SK-N-SH treated with all-trans-retinoic acid at 6 μM for 48 hours (cell line): ENCODE measurements at regions not wholly inside any gene's neighbourhood (a gene's known extent, or its start where the extent isn't known, plus 50 kb on each side); places are given as distances from the start of the nearest gene placed in this dataset.

ENCODE experiments used
- ATAC-seq: fragments of 200-7000 bp; cut with Tn5 transposase; 3 replicates; pipeline ENCODE4 v1.9.1; 2020; ENCODE audit warnings: mild to moderate bottlenecking, moderate library complexity
- ARNTL ChIP-seq: fragments of 450-650 bp; formaldehyde crosslinking; IDR thresholded peaks from 2 replicates; pipeline ENCODE4 v1.5.0; 2020; ENCODE audit warnings: low read depth, mild to moderate bottlenecking, moderate library complexity, borderline replicate concordance
- BACH2 ChIP-seq: fragments of 250-450 bp; sonication (Bioruptor Pico); IDR thresholded peaks from 2 replicates; pipeline ENCODE4 v1.9.0; 2021; ENCODE audit warnings: mild to moderate bottlenecking, borderline replicate concordance
- CSDC2 ChIP-seq: fragments of 250-450 bp; sonication (Bioruptor Pico); IDR thresholded peaks from 2 replicates; pipeline ENCODE4 v1.5.0; 2020; ENCODE audit warnings: mild to moderate bottlenecking, moderate library complexity
- CSRNP3 ChIP-seq: fragments of 250-450 bp; sonication (Bioruptor Pico); IDR thresholded peaks from 2 replicates; pipeline ENCODE4 v1.5.1; 2021; ENCODE audit warnings: mild to moderate bottlenecking, moderate library complexity
- ESRRG ChIP-seq: fragments of 250-450 bp; sonication (Bioruptor Pico); IDR thresholded peaks from 2 replicates; pipeline ENCODE4 v1.6.1; 2021; ENCODE audit warnings: mild to moderate bottlenecking
- GLIS3 ChIP-seq: fragments of 250-450 bp; sonication (Bioruptor Pico); IDR thresholded peaks from 2 replicates; pipeline ENCODE4 v1.5.0; 2020; ENCODE audit warnings: mild to moderate bottlenecking, moderate library complexity
- ISL1 ChIP-seq: fragments of 250-450 bp; sonication (Bioruptor Pico); IDR thresholded peaks from 2 replicates; pipeline ENCODE4 v2.1.2; 2022; ENCODE audit warnings: mild to moderate bottlenecking, moderate library complexity
- OSR1 ChIP-seq: fragments of 250-450 bp; sonication (Bioruptor Pico); IDR thresholded peaks from 2 replicates; pipeline ENCODE4 v1.8.0; 2022; ENCODE audit warnings: moderate library complexity, mild to moderate bottlenecking, inconsistent platforms
- PATZ1 ChIP-seq: fragments of 250-450 bp; sonication (Bioruptor Pico); IDR thresholded peaks from 2 replicates; pipeline ENCODE4 v1.8.0; 2020; ENCODE audit warnings: mild to moderate bottlenecking, moderate library complexity, borderline replicate concordance
- SNAI2 ChIP-seq: fragments of 250-450 bp; sonication (Bioruptor Pico); IDR thresholded peaks from 2 replicates; pipeline ENCODE4 v1.5.0; 2020; ENCODE audit warnings: mild to moderate bottlenecking, moderate library complexity
- TCF4 ChIP-seq: fragments of 250-450 bp; sonication (Bioruptor Pico); IDR thresholded peaks from 2 replicates; pipeline ENCODE4 v1.8.0; 2021; ENCODE audit warnings: mild to moderate bottlenecking, moderate library complexity, borderline replicate concordance
- TOX ChIP-seq: fragments of 250-450 bp; sonication (Bioruptor Pico); IDR thresholded peaks from 2 replicates; pipeline ENCODE4 v1.8.0; 2021; ENCODE audit warnings: mild to moderate bottlenecking, moderate library complexity, borderline replicate concordance
- TSHZ2 ChIP-seq: fragments of 250-450 bp; sonication (Bioruptor Pico); IDR thresholded peaks from 2 replicates; pipeline ENCODE4 v1.5.0; 2020; ENCODE audit warnings: mild to moderate bottlenecking, moderate library complexity
- ZC3H10 ChIP-seq: fragments of 250-450 bp; sonication (Bioruptor Pico); IDR thresholded peaks from 2 replicates; pipeline ENCODE4 v1.5.1; 2021; ENCODE audit warnings: mild to moderate bottlenecking, moderate library complexity
- ZFP3 ChIP-seq: fragments of 250-450 bp; sonication (Bioruptor Pico); IDR thresholded peaks from 2 replicates; pipeline ENCODE4 v1.5.0; 2020; ENCODE audit warnings: mild to moderate bottlenecking, moderate library complexity
- ZFP30 ChIP-seq: fragments of 450-650 bp; formaldehyde crosslinking; IDR thresholded peaks from 2 replicates; pipeline ENCODE4 v1.5.0; 2022; ENCODE audit warnings: mild to moderate bottlenecking, moderate library complexity
- ZNF565 ChIP-seq: fragments of 450-650 bp; formaldehyde crosslinking; conservative IDR thresholded peaks from 2 replicates; pipeline ENCODE4 v1.5.0; 2020; ENCODE audit warnings: low read depth, mild to moderate bottlenecking, moderate library complexity
- ZNF70 ChIP-seq: fragments of 450-650 bp; formaldehyde crosslinking; IDR thresholded peaks from 2 replicates; pipeline ENCODE4 v1.5.0; 2020; ENCODE audit warnings: mild to moderate bottlenecking, moderate library complexity
- ZNF8 ChIP-seq: fragments of 450-650 bp; formaldehyde crosslinking; IDR thresholded peaks from 2 replicates; pipeline ENCODE4 v1.5.0; 2020; ENCODE audit warnings: mild to moderate bottlenecking, moderate library complexity
- TF ChIP-seq, protein P1 (sequence below): fragments of 250-450 bp; sonication (Bioruptor Pico); IDR thresholded peaks from 2 replicates; pipeline ENCODE4 v1.5.1; 2020; ENCODE audit warnings: low read depth, mild to moderate bottlenecking, moderate library complexity
- TF ChIP-seq, protein P2 (sequence below): fragments of 250-450 bp; sonication (Bioruptor Pico); IDR thresholded peaks from 2 replicates; pipeline ENCODE4 v1.8.0; 2021; ENCODE audit warnings: low read depth, mild to moderate bottlenecking, moderate library complexity, borderline replicate concordance

GRCh38 chr18:5744659-5745058 is 150.7 kb downstream of the TMEM200C start:
- TF ChIP-seq, protein P1, sequence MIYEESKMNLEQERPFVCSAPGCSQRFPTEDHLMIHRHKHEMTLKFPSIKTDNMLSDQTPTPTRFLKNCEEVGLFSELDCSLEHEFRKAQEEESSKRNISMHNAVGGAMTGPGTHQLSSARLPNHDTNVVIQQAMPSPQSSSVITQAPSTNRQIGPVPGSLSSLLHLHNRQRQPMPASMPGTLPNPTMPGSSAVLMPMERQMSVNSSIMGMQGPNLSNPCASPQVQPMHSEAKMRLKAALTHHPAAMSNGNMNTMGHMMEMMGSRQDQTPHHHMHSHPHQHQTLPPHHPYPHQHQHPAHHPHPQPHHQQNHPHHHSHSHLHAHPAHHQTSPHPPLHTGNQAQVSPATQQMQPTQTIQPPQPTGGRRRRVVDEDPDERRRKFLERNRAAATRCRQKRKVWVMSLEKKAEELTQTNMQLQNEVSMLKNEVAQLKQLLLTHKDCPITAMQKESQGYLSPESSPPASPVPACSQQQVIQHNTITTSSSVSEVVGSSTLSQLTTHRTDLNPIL (CRISPR knock-in tag): no peak
- no peak for TF ChIP-seq ZNF565
- TF ChIP-seq BACH2 (CRISPR knock-in tag): no peak
- no peak for TF ChIP-seq TSHZ2 (CRISPR knock-in tag)
- TF ChIP-seq TCF4 (CRISPR knock-in tag): no peak
- no peak for TF ChIP-seq ZFP30
- TF ChIP-seq ARNTL: no peak
- TF ChIP-seq SNAI2 (CRISPR knock-in tag): no peak
- TF ChIP-seq ZNF70: no peak
- TF ChIP-seq ZFP3 (CRISPR knock-in tag): no peak
- no peak for TF ChIP-seq ESRRG
- TF ChIP-seq OSR1: no peak
- no peak for TF ChIP-seq CSDC2 (CRISPR knock-in tag)
- TF ChIP-seq, protein P2, sequence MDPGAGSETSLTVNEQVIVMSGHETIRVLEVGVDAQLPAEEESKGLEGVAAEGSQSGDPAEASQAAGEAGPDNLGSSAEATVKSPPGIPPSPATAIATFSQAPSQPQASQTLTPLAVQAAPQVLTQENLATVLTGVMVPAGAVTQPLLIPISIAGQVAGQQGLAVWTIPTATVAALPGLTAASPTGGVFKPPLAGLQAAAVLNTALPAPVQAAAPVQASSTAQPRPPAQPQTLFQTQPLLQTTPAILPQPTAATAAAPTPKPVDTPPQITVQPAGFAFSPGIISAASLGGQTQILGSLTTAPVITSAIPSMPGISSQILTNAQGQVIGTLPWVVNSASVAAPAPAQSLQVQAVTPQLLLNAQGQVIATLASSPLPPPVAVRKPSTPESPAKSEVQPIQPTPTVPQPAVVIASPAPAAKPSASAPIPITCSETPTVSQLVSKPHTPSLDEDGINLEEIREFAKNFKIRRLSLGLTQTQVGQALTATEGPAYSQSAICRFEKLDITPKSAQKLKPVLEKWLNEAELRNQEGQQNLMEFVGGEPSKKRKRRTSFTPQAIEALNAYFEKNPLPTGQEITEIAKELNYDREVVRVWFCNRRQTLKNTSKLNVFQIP (CRISPR knock-in tag): no peak
- no peak for TF ChIP-seq ZNF8 (CRISPR knock-in tag)
- no peak for TF ChIP-seq CSRNP3
- TF ChIP-seq ZC3H10 (CRISPR knock-in tag): no peak
- TF ChIP-seq PATZ1 (CRISPR knock-in tag): no peak
- no peak for TF ChIP-seq GLIS3
- TF ChIP-seq, all 23 proteins: peak for 0
- ATAC-seq: no peak

- ATAC-seq: no peak
- TF ChIP-seq GLIS3 (no peak), ISL1 (CRISPR knock-in tag) (no peak), ZNF565 (no peak), PATZ1 (CRISPR knock-in tag) (no peak), TSHZ2 (CRISPR knock-in tag) (no peak), ZFP30 (no peak), OSR1 (no peak), ZNF8 (CRISPR knock-in tag) (no peak), TOX (CRISPR knock-in tag) (no peak), ARNTL (no peak), TCF4 (CRISPR knock-in tag) (no peak), ZFP3 (CRISPR knock-in tag) (no peak)
- TF ChIP-seq, protein P2 (CRISPR knock-in tag): no peak
- TF ChIP-seq, protein P1 (CRISPR knock-in tag): no peak
These were observed 156.8 kb downstream of the TMEM200C start for GRCh38 chr18:5738526-5738925.
